ENCODE measurements at regions not wholly inside any gene's neighbourhood (a gene's known extent, or its start where the extent isn't known, plus 50 kb on each side); places are given as distances from the start of the nearest gene placed in this dataset.

DNA sequence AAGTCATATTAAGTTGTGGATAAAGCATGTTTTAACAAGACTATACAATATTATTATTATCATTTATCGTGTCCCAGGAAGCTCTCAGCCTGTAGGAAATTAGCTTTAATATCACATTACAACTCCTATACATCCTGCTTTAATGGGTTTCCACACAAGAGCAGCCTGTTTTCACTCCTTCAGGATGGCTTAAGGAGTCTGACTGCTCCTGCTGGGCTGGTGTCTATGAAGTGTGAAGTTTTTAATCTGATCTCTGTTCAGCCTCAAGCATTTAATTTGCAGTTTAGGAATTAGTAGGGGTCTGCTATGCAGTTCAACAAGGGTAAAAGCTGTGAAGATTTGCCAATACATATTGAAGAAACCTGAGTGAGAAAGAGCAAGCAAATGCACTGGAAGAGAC lies 653.4 kb upstream of the LRRC4C start:
- H3K36me3 ChIP-seq (ENCODE audit: insufficient read depth, low read length): no peaks in the 10 kb centered on the region
- Mint-ChIP-seq H3K4me3 (ENCODE audit: unreplicated experiment) (no peak overlapping the region), H3K36me3 (ENCODE audit: low read depth, unreplicated experiment) (no peaks in the 10 kb centered on the region), H3K4me1 (ENCODE audit: low read depth, unreplicated experiment) (no peaks in the 10 kb centered on the region), H3K27me3 (ENCODE audit: low read depth, unreplicated experiment) (no peaks in the 10 kb centered on the region), H3K9me3 (ENCODE audit: unreplicated experiment) (peaks cover 4% of the 10 kb centered on the region), H3K27ac (ENCODE audit: unreplicated experiment) (no peak overlapping the region)
- H3K79me2 ChIP-seq (ENCODE audit: insufficient read depth, low read length): no peaks in the 10 kb centered on the region
- H4K20me1 ChIP-seq (ENCODE audit: insufficient read depth, low read length): no peaks in the 10 kb centered on the region
- no peak overlapping the region for H3K27ac ChIP-seq (ENCODE audit: low read depth, low read length)
- H2AFZ ChIP-seq (ENCODE audit: low read depth, low read length): no peak overlapping the region
- H3K4me1 ChIP-seq (ENCODE audit: insufficient read depth, low read length): no peaks in the 10 kb centered on the region
- no peak overlapping the region for H3K4me3 ChIP-seq (ENCODE audit: insufficient read depth, low read depth, low read length)
- no peak overlapping the region for H3K4me2 ChIP-seq (ENCODE audit: low read length)
- H3K9me3 ChIP-seq (ENCODE audit: insufficient read depth, low read depth, low read length): no peaks in the 10 kb centered on the region
- TF ChIP-seq EZH2 (IDR thresholded peaks at IDR 0.05; ENCODE audit: insufficient read depth, low read length): no peak
- TF ChIP-seq, protein P1, sequence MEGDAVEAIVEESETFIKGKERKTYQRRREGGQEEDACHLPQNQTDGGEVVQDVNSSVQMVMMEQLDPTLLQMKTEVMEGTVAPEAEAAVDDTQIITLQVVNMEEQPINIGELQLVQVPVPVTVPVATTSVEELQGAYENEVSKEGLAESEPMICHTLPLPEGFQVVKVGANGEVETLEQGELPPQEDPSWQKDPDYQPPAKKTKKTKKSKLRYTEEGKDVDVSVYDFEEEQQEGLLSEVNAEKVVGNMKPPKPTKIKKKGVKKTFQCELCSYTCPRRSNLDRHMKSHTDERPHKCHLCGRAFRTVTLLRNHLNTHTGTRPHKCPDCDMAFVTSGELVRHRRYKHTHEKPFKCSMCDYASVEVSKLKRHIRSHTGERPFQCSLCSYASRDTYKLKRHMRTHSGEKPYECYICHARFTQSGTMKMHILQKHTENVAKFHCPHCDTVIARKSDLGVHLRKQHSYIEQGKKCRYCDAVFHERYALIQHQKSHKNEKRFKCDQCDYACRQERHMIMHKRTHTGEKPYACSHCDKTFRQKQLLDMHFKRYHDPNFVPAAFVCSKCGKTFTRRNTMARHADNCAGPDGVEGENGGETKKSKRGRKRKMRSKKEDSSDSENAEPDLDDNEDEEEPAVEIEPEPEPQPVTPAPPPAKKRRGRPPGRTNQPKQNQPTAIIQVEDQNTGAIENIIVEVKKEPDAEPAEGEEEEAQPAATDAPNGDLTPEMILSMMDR (IDR thresholded peaks at IDR 0.05; ENCODE audit: insufficient read depth, low read depth, low read length): no peak
- DNase-seq (ENCODE audit: low read depth) (no peak), FAIRE-seq (no peak)
- H3K27me3 ChIP-seq (ENCODE audit: insufficient read depth, low read length): no peaks in the 10 kb centered on the region
- no peak overlapping the region for H3K9ac ChIP-seq (ENCODE audit: low read length)

DNA sequence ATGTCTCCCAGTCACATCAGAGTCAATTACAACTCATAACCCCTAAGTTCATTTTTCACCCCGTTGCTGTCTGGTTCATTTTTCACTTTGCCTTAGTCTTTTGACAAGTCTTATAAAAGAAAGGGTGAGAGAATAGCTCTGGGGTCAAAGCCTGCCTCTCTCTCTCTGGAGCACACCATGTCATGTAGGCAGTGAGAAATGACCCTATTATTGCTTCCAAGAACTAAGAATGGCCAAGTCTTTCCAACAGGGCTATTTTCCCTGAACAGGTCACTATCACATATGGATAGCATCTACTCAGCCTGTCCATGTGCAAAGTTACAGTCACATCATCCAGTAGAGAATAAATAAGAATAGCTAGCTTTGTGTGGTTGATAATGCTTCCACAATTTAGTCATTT lies 655.5 kb upstream of the LRRC4C start:
- Histone ChIP-seq H3K4me1 (ENCODE audit: insufficient read depth, low read length) (no peaks in the 10 kb centered on the region), H3K9ac (ENCODE audit: low read length) (no peak overlapping the region), H2AFZ (ENCODE audit: low read depth, low read length) (no peak overlapping the region), H4K20me1 (ENCODE audit: insufficient read depth, low read length) (no peaks in the 10 kb centered on the region), H3K4me3 (ENCODE audit: insufficient read depth, low read depth, low read length) (no peak overlapping the region), H3K4me2 (ENCODE audit: low read length) (no peak overlapping the region), H3K27ac (ENCODE audit: low read depth, low read length) (no peak overlapping the region), H3K36me3 (ENCODE audit: insufficient read depth, low read length) (no peaks in the 10 kb centered on the region), H3K27me3 (ENCODE audit: insufficient read depth, low read length) (no peaks in the 10 kb centered on the region), H3K9me3 (ENCODE audit: insufficient read depth, low read depth, low read length) (no peaks in the 10 kb centered on the region), H3K79me2 (ENCODE audit: insufficient read depth, low read length) (no peaks in the 10 kb centered on the region)
- Mint-ChIP-seq H3K27ac (ENCODE audit: unreplicated experiment) (no peak overlapping the region), H3K36me3 (ENCODE audit: low read depth, unreplicated experiment) (no peaks in the 10 kb centered on the region), H3K4me1 (ENCODE audit: low read depth, unreplicated experiment) (no peaks in the 10 kb centered on the region), H3K27me3 (ENCODE audit: low read depth, unreplicated experiment) (no peaks in the 10 kb centered on the region), H3K9me3 (ENCODE audit: unreplicated experiment) (peaks cover 2% of the 10 kb centered on the region), H3K4me3 (ENCODE audit: unreplicated experiment) (no peak overlapping the region)
- TF ChIP-seq, protein P1 (IDR thresholded peaks at IDR 0.05; ENCODE audit: insufficient read depth, low read depth, low read length): no peak
- TF ChIP-seq EZH2 (IDR thresholded peaks at IDR 0.05; ENCODE audit: insufficient read depth, low read length): no peak
- FAIRE-seq (no peak), DNase-seq (ENCODE audit: low read depth) (no peak)

DNA sequence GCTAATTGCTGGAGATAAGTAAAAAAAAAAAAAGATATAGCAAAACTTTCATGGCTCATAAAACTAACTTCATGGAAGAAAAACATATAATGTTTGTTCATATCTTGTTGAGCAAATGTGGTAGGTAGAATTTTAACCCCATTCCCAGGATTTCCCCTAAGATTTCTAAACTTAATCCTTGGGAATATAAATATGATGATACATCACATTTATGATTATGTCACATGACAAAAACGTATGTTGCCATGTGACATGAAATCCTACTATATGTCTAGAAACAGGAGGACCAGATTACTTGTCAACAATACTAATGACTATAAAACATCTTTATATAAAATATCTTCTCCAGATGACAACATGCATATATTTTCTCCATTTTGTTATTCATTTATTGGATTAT lies 679.0 kb upstream of the LRRC4C start:
- H3K27me3 Mint-ChIP-seq (ENCODE audit: low read depth, unreplicated experiment): no peaks in the 10 kb centered on the region
- no peak for DNase-seq (ENCODE audit: low read depth)
- H3K9me3 Mint-ChIP-seq (ENCODE audit: unreplicated experiment): no peaks in the 10 kb centered on the region
- H3K27ac Mint-ChIP-seq (ENCODE audit: unreplicated experiment): no peak overlapping the region
- Histone ChIP-seq H3K4me2 (ENCODE audit: low read length) (no peak overlapping the region), H3K9me3 (ENCODE audit: insufficient read depth, low read depth, low read length) (no peaks in the 10 kb centered on the region), H2AFZ (ENCODE audit: low read depth, low read length) (no peak overlapping the region), H3K79me2 (ENCODE audit: insufficient read depth, low read length) (no peaks in the 10 kb centered on the region), H3K36me3 (ENCODE audit: insufficient read depth, low read length) (no peaks in the 10 kb centered on the region), H3K27me3 (ENCODE audit: insufficient read depth, low read length) (no peaks in the 10 kb centered on the region), H3K27ac (ENCODE audit: low read depth, low read length) (no peak overlapping the region), H3K9ac (ENCODE audit: low read length) (no peak overlapping the region), H3K4me3 (ENCODE audit: insufficient read depth, low read depth, low read length) (no peak overlapping the region), H4K20me1 (ENCODE audit: insufficient read depth, low read length) (no peaks in the 10 kb centered on the region), H3K4me1 (ENCODE audit: insufficient read depth, low read length) (no peaks in the 10 kb centered on the region)
- no peaks in the 10 kb centered on the region for H3K36me3 Mint-ChIP-seq (ENCODE audit: low read depth, unreplicated experiment)
- H3K4me1 Mint-ChIP-seq (ENCODE audit: low read depth, unreplicated experiment): no peaks in the 10 kb centered on the region
- FAIRE-seq: no peak
- no peak overlapping the region for H3K4me3 Mint-ChIP-seq (ENCODE audit: unreplicated experiment)
- no peak for TF ChIP-seq EZH2 (IDR thresholded peaks at IDR 0.05; ENCODE audit: insufficient read depth, low read length)
- TF ChIP-seq, protein P1 (IDR thresholded peaks at IDR 0.05; ENCODE audit: insufficient read depth, low read depth, low read length): no peak
